GM18909 (cell line): ENCODE measurements at regions not wholly inside any gene's neighbourhood (a gene's known extent, or its start where the extent isn't known, plus 50 kb on each side); places are given as distances from the start of the nearest gene placed in this dataset.
"Not testable (repeated sequence)": the region's sequence is repeated elsewhere in the genome, so short reads cannot be mapped to it uniquely, and the experiment has no call there.

Experiments
- ATAC-seq: cut with Tn5 transposase; IDR thresholded peaks from one replicate; pipeline ENCODE4 v1.9.1; 2021; ENCODE audit warnings: mild to moderate bottlenecking; ENCODE audit not compliant: unreplicated experiment, poor library complexity

GRCh38 chr20:5662769-5663168, 52.0 kb upstream of the GPCPD1 start:
- ATAC-seq, result no peak

DNA sequence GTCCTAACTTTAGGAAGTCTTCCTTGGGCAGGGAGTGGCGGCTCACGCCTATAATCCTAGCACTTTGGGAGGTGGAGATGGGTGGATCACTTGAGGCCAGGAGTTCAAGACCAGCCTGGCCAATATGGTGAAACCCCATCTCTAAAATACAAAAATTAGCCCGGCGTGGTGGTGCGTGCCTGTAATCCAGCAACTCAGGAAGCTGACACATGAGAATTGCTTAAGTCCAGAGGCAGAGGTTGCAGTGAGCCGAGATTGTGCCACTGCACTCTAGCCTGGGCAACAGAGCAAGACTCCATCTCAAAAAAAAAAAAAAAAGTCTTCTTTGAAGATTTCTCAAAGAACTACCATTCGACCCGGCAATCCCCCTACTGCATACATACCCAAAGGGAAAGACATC, 50.0 kb upstream of the GPCPD1 start:
- ATAC-seq, result not testable (repeated sequence)
